GM21515 (cell line): ENCODE measurements at regions not wholly inside any gene's neighbourhood (a gene's known extent, or its start where the extent isn't known, plus 50 kb on each side); places are given as distances from the start of the nearest gene placed in this dataset.

Experiments used
- ATAC-seq: cut with Tn5 transposase; IDR thresholded peaks from one replicate; pipeline ENCODE4 v1.9.1; 2021; ENCODE audit not compliant: unreplicated experiment

GRCh38 chr4:11194431-11194830 lies 234.3 kb downstream of the HS3ST1 start:
- ATAC-seq, result no peak

- no peak for ATAC-seq
These were observed 238.9 kb downstream of the HS3ST1 start for GRCh38 chr4:11189756-11190155.

GRCh38 chr4:11183356-11183740 lies 245.3 kb downstream of the HS3ST1 start:
- ATAC-seq, result no peak

DNA sequence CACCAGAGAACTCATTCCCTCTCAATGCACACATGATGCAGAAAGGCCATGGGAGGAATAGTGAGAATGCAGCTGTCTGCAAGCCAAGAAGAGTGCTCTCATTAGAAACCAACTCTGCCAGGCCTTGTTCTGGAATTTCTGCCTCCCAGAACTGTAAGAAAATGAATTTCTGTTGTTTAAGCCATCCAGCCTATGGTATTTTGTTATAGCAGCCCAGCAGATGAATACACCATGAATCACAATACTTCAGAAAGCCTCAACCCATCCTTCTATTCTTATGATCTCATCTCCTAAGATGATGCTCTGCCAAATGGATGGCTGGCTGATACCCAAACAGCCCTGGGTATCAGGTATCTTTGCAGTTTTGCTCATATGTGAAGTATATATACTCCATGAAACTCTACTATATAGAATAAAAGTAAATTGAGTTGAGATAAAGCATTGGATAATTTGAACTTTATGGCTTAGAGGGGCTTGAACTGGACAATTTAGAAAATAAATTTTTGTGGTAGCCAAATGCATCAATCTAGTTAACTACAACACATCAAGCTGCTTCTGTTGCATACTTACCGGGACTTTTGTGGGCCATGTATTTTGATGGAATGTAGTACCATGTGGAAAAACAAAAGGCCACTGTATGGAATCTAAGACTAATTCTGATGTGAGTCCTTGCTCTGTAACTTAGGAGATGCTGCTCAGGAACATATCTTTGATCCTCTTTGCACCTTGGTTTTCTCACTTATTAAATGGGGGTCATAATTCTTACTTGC lies 245.9 kb downstream of the HS3ST1 start:
- ATAC-seq, result no peak

- ATAC-seq, result no peak
These were observed 246.7 kb downstream of the HS3ST1 start for GRCh38 chr4:11182031-11182430.

DNA sequence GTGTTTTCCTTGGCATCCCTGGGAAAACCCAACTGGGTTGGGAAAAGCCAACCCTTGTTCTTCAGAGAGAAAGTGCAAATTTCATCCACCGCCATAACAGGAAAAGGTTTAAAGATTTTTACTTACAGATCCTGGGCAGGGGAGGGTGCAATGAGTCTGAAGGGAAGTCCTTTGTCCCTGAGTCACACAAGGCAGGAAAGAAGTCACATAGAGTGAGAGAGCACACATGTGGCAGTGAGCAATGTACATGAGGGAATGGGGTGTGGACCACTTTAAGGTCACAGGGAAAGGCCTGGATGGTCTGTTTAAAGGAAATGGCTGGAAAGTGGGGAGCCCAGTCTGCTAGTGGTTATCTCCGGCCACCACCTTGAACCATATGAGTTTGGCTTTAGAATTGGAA lies 248.9 kb downstream of the HS3ST1 start:
- ATAC-seq, result no peak

DNA sequence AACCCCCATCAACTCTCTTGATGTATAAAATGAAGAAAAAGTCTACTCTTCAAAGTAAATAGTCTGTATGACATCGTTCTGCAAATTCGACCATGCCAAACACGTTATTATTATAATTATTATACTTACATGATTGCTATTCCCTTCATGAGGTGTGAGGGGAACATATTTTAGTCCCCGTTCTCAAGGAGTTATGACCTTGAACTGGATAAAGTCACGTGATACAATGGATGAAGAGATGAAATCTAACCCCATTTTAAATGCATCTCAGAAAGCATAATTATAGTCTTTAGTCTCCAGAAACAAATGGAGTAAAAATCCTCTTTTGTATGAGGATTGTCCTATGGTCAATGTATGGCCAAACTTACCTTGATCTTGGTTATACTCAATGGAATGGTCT lies 250.3 kb downstream of the HS3ST1 start:
- no peak for ATAC-seq

- no peak for ATAC-seq
These were observed 253.3 kb downstream of the HS3ST1 start for GRCh38 chr4:11175374-11175773.

- no peak for ATAC-seq
These were observed 262.1 kb downstream of the HS3ST1 start for GRCh38 chr4:11166606-11167005.

- no peak for ATAC-seq
These were observed 262.7 kb downstream of the HS3ST1 start for GRCh38 chr4:11166034-11166433.

GRCh38 chr4:11165052-11165451 lies 263.6 kb downstream of the HS3ST1 start:
- ATAC-seq, result no peak

GRCh38 chr4:11160288-11160687 lies 268.4 kb downstream of the HS3ST1 start:
- no peak for ATAC-seq

DNA sequence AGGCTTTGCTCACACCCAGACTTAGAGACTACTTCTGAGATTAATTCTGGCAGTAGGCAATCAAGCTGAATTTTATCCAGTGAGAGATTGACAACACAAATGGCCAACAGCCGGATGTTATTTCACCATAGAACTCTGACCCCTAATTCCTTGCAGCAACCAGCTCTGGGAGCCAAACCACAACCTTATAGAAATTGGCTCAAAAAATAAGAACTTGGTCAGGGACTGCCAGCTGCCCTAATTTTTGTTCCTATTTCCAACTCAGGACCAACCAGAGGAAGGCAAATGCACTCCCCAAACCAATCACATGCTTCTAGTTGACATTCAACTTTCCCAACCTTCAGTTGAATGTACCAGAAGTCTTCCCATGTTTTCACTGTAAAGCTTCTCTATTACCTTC lies 269.7 kb downstream of the HS3ST1 start:
- no peak for ATAC-seq

DNA sequence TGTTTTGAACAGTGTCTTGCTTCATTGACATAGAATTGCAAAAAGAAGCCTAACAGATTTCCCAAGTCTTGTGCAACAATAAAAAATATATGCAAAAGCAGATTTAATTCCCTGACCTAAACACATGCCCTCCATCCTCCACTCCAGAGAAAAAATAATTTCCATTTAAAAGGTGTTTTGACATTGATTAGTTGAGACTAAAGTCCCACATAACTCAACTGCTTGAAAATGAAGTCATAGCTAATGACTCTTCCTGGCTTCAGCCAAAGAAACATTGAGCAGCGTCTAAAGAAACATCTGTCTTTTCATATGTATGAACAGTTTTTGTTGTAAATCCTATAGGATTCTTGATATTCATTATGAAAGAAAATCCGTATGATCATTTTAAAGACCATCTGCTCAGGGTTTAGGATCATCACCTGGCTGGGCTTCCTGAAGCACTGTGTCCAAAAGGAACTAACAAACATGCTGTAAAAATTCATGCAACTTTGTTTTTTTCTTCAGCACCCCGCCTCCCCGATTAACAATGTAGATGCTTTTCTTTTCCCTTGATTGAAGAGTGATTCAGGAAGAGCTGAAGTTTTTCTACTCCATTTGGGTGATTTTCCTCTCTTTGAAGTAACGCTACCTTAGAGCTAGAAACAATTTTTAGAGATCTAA lies 273.4 kb downstream of the HS3ST1 start:
- no peak for ATAC-seq

- ATAC-seq, result no peak
These were observed 275.4 kb downstream of the HS3ST1 start for GRCh38 chr4:11153171-11153750.

DNA sequence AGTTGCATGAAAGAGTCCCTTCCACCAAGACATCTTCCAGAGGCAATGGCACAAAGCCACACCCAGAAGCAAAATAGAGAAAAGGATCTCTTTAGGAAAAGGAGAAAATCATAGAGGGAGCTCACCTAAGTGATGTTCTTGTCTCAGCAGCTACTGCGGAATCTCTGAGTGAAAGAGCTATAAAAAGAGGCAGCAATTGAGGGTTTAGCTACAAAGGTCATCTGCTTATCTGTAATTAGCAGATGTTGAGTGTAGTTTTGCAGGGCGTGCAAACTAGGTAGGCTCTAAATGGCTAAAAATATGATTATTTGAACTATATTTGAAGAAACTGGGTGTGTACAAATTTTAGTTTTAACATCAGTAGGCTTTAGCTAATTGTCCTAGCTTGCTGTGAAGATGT lies 276.0 kb downstream of the HS3ST1 start:
- no peak for ATAC-seq

GRCh38 chr4:11151500-11151899 lies 277.2 kb downstream of the HS3ST1 start:
- ATAC-seq, result no peak

DNA sequence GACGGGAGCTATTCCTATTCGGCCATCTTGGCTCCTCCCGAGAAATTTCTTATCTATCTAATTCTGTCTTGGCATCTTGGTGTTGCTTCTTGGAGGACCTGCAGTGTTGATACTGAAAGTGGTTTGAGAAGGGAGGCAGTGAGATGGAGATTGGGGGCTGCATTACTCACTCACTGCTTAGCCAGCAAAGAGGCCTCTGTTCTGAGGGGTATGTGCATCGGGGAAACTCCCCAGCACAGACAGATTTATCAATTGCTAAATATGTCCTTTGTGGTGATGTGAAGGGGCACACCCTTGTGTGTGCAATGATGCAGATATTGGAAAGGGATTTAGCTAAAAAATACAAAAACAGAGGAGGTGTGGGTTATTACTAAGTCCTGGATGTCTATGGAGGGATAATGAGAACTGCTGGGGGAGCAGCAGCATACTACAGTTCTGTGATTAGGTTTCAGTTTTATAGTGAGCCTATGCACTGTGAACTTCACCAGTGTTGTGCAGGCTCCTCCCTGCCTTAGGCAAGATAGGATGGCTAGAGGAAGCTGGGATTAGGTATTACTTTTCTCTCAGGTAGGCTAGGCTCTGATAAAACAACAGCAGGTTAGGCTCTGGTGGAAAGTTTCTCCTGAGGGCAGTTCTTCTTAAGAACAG lies 279.0 kb downstream of the HS3ST1 start:
- ATAC-seq, result no peak

DNA sequence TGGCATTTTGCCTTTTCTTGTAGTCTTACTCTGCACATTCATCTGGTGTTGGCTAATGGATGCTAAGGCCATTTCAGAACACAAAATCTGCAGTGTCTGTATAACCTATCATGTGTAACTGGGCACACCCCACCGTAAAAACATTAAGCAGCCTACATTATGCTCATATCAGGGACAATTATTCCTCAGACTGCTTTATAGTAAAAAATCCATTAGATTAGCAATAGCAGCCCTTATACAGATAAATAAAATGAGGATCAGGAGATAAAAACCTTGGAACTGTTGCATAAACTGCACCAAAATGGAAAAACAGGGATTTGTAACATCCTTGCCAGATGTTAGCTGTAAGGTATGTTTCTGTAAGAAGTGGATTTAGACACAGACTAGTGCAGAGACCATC lies 288.8 kb downstream of the HS3ST1 start:
- ATAC-seq, result no peak

GRCh38 chr4:11138964-11139363 lies 289.7 kb downstream of the HS3ST1 start:
- ATAC-seq, result no peak

DNA sequence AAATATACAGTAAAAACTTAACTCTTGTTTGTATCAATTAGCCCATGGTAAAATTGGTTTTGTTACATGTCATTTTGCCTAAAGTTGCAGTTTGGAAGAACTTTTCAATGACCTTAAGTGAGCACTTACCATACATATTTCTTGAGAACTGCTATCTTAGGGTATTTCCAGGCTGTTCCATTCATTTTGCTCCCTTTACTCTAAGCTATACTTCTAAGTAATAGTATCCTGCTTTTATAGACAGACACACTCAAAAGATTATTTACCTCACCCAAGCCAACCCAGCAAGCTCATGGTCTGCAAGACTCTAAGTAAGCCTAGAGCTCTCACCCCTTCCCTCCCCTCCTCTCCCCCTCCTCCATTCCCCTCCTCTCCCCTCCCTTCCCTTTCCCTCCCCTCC lies 294.0 kb downstream of the HS3ST1 start:
- no peak for ATAC-seq

DNA sequence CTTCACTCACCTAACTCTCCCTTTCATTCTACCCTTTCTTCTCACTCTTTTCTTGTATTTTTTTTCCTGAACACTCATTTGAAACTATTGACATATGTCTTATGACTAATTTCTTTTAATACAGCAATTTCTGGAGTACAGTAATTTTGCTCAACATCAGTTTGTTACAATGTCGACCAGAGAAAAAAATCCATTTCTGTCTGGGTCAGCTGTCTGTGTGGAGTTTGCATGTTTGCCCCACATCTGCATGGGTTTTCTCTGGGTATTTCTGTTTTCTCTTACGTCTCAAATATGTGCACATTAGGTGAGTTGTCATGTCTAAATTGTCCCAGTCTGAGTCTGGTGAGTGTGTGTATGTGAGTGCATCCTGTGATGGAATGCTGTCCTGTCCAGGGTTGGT lies 294.8 kb downstream of the HS3ST1 start:
- no peak for ATAC-seq
